ENCODE measurements at regions not wholly inside any gene's neighbourhood (a gene's known extent, or its start where the extent isn't known, plus 50 kb on each side); places are given as distances from the start of the nearest gene placed in this dataset.

- H3K4me3 ChIP-seq = no peak overlapping the region
- H3K4me2 ChIP-seq = no peak overlapping the region
- TF ChIP-seq CTCF (IDR thresholded peaks at IDR 0.05) = no peak
- TF ChIP-seq EZH2 (IDR thresholded peaks at IDR 0.05) = no peak
- no peak for TF ChIP-seq EZH2phosphoT487 (IDR thresholded peaks at IDR 0.05)
- H3F3A ChIP-seq (ENCODE audit: low read depth) = no peaks in the 10 kb centered on the region
- Mint-ChIP-seq H3K27me3 (ENCODE audit: insufficient read depth, low read depth) (no peaks in the 10 kb centered on the region), H3K27ac (no peak overlapping the region), H3K9me3 (no peaks in the 10 kb centered on the region), H3K4me1 (no peaks in the 10 kb centered on the region), H3K36me3 (no peaks in the 10 kb centered on the region), H3K4me3 (no peak overlapping the region)
- H3K27me3 ChIP-seq = no peaks in the 10 kb centered on the region
- H3K9me3 ChIP-seq (ENCODE audit: low read depth) = no peaks in the 10 kb centered on the region
- H3K36me3 ChIP-seq = no peaks in the 10 kb centered on the region
- H3K27ac ChIP-seq = no peak overlapping the region
- no peaks in the 10 kb centered on the region for H4K20me1 ChIP-seq (ENCODE audit: low read depth)
- peaks cover 1% of the 10 kb centered on the region for H3K4me1 ChIP-seq
- no peak overlapping the region for H2AFZ ChIP-seq (replicated peaks)
- H3K79me2 ChIP-seq (ENCODE audit: low read depth) = no peaks in the 10 kb centered on the region
- DNase-seq (ENCODE audit: low spot score) = no peak
- no peak overlapping the region for H3K9ac ChIP-seq
Observed at GRCh38 chr7:121639705-121640104, 233.3 kb upstream of the PTPRZ1 start.

GRCh38 chr7:121638286-121638685, 234.7 kb upstream of the PTPRZ1 start:
- H3K4me1 Mint-ChIP-seq = no peaks in the 10 kb centered on the region
- no peak overlapping the region for H3K4me3 Mint-ChIP-seq
- no peak overlapping the region for H3K9ac ChIP-seq
- no peak overlapping the region for H3K4me2 ChIP-seq
- H3K4me3 ChIP-seq = no peak overlapping the region
- H3K9me3 Mint-ChIP-seq = no peaks in the 10 kb centered on the region
- H3K9me3 ChIP-seq (ENCODE audit: low read depth) = no peaks in the 10 kb centered on the region
- no peak for DNase-seq (ENCODE audit: low spot score)
- no peak overlapping the region for H2AFZ ChIP-seq (replicated peaks)
- no peaks in the 10 kb centered on the region for H3F3A ChIP-seq (ENCODE audit: low read depth)
- H3K4me1 ChIP-seq = peaks cover 15% of the 10 kb centered on the region
- H3K27me3 ChIP-seq = no peaks in the 10 kb centered on the region
- H4K20me1 ChIP-seq (ENCODE audit: low read depth) = no peaks in the 10 kb centered on the region
- no peaks in the 10 kb centered on the region for H3K27me3 Mint-ChIP-seq (ENCODE audit: insufficient read depth, low read depth)
- no peaks in the 10 kb centered on the region for H3K79me2 ChIP-seq (ENCODE audit: low read depth)
- no peak for TF ChIP-seq CTCF (IDR thresholded peaks at IDR 0.05)
- TF ChIP-seq EZH2 (IDR thresholded peaks at IDR 0.05) = no peak
- no peak for TF ChIP-seq EZH2phosphoT487 (IDR thresholded peaks at IDR 0.05)
- no peak overlapping the region for H3K27ac ChIP-seq
- H3K36me3 ChIP-seq = no peaks in the 10 kb centered on the region
- no peaks in the 10 kb centered on the region for H3K36me3 Mint-ChIP-seq
- no peak overlapping the region for H3K27ac Mint-ChIP-seq

- H3K27me3 Mint-ChIP-seq (ENCODE audit: insufficient read depth, low read depth) = peaks cover 2% of the 10 kb centered on the region
Observed at GRCh38 chr7:121634356-121634755, 238.2 kb upstream of the FAM3C start.

More at GRCh38 chr7:121634356-121634755, 238.2 kb upstream of the FAM3C start:
- H3F3A ChIP-seq (ENCODE audit: low read depth) = no peaks in the 10 kb centered on the region
- H3K27ac Mint-ChIP-seq = no peak overlapping the region
- H3K27ac ChIP-seq = peak overlapping the region; percentile 57
- peak overlapping the region; percentile 61 for H3K4me2 ChIP-seq
- H3K36me3 Mint-ChIP-seq = no peaks in the 10 kb centered on the region
- H3K36me3 ChIP-seq = no peaks in the 10 kb centered on the region
- no peaks in the 10 kb centered on the region for H3K79me2 ChIP-seq (ENCODE audit: low read depth)
- no peak overlapping the region for H3K4me3 ChIP-seq
- DNase-seq (ENCODE audit: low spot score) = peak; percentile 4
- H3K4me3 Mint-ChIP-seq = no peak overlapping the region
- no peak overlapping the region for H3K9ac ChIP-seq
- no peak for TF ChIP-seq EZH2 (IDR thresholded peaks at IDR 0.05)
- no peak for TF ChIP-seq CTCF (IDR thresholded peaks at IDR 0.05)
- no peak for TF ChIP-seq EZH2phosphoT487 (IDR thresholded peaks at IDR 0.05)
- no peaks in the 10 kb centered on the region for H3K27me3 ChIP-seq
- H3K4me1 Mint-ChIP-seq = no peaks in the 10 kb centered on the region
- H3K4me1 ChIP-seq = peaks cover 18% of the 10 kb centered on the region
- H4K20me1 ChIP-seq (ENCODE audit: low read depth) = no peaks in the 10 kb centered on the region
- no peaks in the 10 kb centered on the region for H3K9me3 ChIP-seq (ENCODE audit: low read depth)
- no peaks in the 10 kb centered on the region for H3K9me3 Mint-ChIP-seq
- peak overlapping the region; percentile 83 for H2AFZ ChIP-seq (replicated peaks)

All from neural progenitor cell (in vitro differentiated cells).